HEK293T (cell line): ENCODE measurements at regions not wholly inside any gene's neighbourhood (a gene's known extent, or its start where the extent isn't known, plus 50 kb on each side); places are given as distances from the start of the nearest gene placed in this dataset.

Experiments
- ARNT ChIP-seq: fragments of 450-650 bp; IDR thresholded peaks from 2 replicates; pipeline ENCODE4 v1.6.1; 2017; ENCODE audit warnings: mild to moderate bottlenecking
- BHLHE40 ChIP-seq: fragments of 450-650 bp; IDR thresholded peaks from 2 replicates; pipeline ENCODE4 v1.6.1; 2016; ENCODE audit warnings: mild to moderate bottlenecking, moderate library complexity, borderline replicate concordance
- CTBP1 ChIP-seq: fragments of 450-650 bp; IDR thresholded peaks from 2 replicates; pipeline ENCODE4 v1.6.1; 2016; ENCODE audit warnings: borderline replicate concordance
- ELF4 ChIP-seq: fragments of 450-650 bp; IDR thresholded peaks from 2 replicates; pipeline ENCODE4 v1.6.1; 2017; ENCODE audit warnings: antibody characterized with exemption
- FOXK2 ChIP-seq: fragments of 450-650 bp; IDR thresholded peaks from 2 replicates; pipeline ENCODE4 v1.6.1; 2016; ENCODE audit warnings: mild to moderate bottlenecking
- FOXM1 ChIP-seq: fragments of 450-650 bp; IDR thresholded peaks from 2 replicates; pipeline ENCODE4 v1.6.1; 2017; ENCODE audit warnings: mild to moderate bottlenecking, borderline replicate concordance
- HDGF ChIP-seq: fragments of 450-650 bp; IDR thresholded peaks from 2 replicates; pipeline ENCODE4 v1.6.1; 2017; ENCODE audit warnings: antibody characterized with exemption, borderline replicate concordance
- SP1 ChIP-seq: fragments of 450-650 bp; IDR thresholded peaks from 2 replicates; pipeline ENCODE4 v1.6.1; 2017
- SUZ12 ChIP-seq: fragments of 450-650 bp; IDR thresholded peaks from 2 replicates; pipeline ENCODE4 v1.6.1; 2016; ENCODE audit warnings: mild to moderate bottlenecking
- TARDBP ChIP-seq: fragments of 450-650 bp; IDR thresholded peaks from 2 replicates; pipeline ENCODE4 v1.6.1; 2016
- TF ChIP-seq, protein P1 (sequence below): fragments of 450-650 bp; IDR thresholded peaks from 2 replicates; pipeline ENCODE4 v1.6.1; 2016

DNA sequence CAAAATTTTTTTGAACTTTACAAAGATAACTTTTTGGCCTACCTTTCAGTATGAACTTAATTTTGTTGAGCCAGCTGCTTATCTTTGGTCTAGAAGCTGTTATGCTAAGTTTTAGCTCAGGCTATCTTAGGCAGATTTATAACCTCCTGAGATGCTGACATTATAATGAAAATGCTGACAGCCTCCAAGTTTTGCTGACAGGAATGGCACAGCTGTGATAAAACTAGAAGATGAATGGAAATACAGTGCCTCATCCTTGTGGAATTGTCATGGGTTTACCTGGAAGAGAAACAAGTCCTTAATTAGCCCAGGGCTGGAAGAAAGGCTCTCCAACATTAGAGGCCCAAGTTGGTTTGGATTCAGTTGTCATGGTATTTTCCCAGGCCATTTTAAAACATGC lies 123.3 kb downstream of the OXSM start:
- TF ChIP-seq BHLHE40 = no peak
- TF ChIP-seq CTBP1 = no peak
- TF ChIP-seq, protein P1, sequence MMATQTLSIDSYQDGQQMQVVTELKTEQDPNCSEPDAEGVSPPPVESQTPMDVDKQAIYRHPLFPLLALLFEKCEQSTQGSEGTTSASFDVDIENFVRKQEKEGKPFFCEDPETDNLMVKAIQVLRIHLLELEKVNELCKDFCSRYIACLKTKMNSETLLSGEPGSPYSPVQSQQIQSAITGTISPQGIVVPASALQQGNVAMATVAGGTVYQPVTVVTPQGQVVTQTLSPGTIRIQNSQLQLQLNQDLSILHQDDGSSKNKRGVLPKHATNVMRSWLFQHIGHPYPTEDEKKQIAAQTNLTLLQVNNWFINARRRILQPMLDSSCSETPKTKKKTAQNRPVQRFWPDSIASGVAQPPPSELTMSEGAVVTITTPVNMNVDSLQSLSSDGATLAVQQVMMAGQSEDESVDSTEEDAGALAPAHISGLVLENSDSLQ = no peak
- no peak for TF ChIP-seq HDGF
- TF ChIP-seq ARNT = no peak
- TF ChIP-seq FOXK2 = no peak
- TF ChIP-seq SUZ12 = no peak
- TF ChIP-seq SP1 = no peak
- no peak for TF ChIP-seq FOXM1
- TF ChIP-seq TARDBP = no peak
- TF ChIP-seq ELF4 = no peak
